C4-2B (cell line): ENCODE measurements at regions not wholly inside any gene's neighbourhood (a gene's known extent, or its start where the extent isn't known, plus 50 kb on each side); places are given as distances from the start of the nearest gene placed in this dataset.
"Not testable (repeated sequence)": the region's sequence is repeated elsewhere in the genome, so short reads cannot be mapped to it uniquely, and the experiment has no call there.

Experiments
- H3K27ac ChIP-seq: fragments of 450-650 bp; 2 replicates; pipeline ENCODE4 v1.5.1; 2017
- ZFX ChIP-seq: fragments of 450-650 bp; IDR thresholded peaks from 2 replicates; pipeline ENCODE4 v1.6.1; 2017
- TF ChIP-seq, protein P1 (sequence below): fragments of 450-650 bp; conservative IDR thresholded peaks from 2 replicates; pipeline ENCODE4 v1.5.1; 2017; ENCODE audit warnings: mild to moderate bottlenecking

DNA sequence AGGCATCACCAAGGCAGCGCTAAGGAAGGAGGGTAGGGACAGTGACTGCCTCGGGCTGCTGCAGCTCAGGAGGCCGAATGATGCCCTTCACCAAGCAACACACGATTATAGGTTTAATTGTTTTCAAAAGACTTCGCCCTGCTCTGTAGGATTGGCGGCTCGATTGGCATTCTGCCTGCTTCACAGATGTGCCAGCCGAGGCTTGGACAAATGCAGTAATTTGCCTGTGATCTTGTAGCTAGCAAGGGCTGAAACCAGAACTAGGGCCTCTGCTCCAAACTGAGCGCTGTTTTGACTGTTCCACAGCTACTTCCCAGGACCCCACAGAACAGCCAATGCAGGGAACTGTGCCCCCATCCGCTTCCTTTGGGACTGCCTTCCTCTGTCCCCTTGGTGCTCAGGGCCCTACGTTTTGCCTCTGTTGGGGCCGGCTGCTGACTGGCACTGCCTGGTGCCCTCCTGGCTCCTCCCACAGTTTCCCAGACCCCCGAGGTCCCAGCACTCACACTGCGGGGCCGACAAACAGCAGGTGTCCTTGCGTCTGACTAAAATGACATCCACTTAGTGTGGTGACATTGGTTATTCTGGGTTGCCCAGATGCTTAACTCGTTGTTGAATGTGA, 62.6 kb upstream of the EN2 start:
- TF ChIP-seq, protein P1, sequence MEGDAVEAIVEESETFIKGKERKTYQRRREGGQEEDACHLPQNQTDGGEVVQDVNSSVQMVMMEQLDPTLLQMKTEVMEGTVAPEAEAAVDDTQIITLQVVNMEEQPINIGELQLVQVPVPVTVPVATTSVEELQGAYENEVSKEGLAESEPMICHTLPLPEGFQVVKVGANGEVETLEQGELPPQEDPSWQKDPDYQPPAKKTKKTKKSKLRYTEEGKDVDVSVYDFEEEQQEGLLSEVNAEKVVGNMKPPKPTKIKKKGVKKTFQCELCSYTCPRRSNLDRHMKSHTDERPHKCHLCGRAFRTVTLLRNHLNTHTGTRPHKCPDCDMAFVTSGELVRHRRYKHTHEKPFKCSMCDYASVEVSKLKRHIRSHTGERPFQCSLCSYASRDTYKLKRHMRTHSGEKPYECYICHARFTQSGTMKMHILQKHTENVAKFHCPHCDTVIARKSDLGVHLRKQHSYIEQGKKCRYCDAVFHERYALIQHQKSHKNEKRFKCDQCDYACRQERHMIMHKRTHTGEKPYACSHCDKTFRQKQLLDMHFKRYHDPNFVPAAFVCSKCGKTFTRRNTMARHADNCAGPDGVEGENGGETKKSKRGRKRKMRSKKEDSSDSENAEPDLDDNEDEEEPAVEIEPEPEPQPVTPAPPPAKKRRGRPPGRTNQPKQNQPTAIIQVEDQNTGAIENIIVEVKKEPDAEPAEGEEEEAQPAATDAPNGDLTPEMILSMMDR = no peak
- no peak for TF ChIP-seq ZFX
- H3K27ac ChIP-seq = no peak overlapping the region

DNA sequence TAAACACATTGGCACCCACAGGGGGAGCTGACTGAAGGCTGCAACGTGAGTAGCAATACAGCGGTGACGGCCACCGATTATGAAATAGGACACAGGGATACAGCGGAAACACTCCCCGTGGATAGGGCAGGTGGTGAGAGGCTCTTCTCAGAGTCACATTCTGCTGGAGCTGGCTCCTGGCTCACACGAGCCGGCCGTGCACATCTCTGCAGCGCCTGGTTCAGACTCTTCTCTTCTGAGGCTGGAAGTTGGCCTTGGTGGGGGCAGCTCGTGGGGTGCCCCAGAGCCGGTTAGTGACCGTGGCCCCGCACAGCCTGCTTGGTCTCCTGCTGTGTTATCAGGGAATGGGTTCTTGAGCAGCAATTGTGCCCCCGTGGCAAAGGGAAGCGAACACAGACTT, 61.3 kb upstream of the EN2 start:
- no peak overlapping the region for H3K27ac ChIP-seq
- TF ChIP-seq, protein P1 = no peak
- TF ChIP-seq ZFX = no peak

DNA sequence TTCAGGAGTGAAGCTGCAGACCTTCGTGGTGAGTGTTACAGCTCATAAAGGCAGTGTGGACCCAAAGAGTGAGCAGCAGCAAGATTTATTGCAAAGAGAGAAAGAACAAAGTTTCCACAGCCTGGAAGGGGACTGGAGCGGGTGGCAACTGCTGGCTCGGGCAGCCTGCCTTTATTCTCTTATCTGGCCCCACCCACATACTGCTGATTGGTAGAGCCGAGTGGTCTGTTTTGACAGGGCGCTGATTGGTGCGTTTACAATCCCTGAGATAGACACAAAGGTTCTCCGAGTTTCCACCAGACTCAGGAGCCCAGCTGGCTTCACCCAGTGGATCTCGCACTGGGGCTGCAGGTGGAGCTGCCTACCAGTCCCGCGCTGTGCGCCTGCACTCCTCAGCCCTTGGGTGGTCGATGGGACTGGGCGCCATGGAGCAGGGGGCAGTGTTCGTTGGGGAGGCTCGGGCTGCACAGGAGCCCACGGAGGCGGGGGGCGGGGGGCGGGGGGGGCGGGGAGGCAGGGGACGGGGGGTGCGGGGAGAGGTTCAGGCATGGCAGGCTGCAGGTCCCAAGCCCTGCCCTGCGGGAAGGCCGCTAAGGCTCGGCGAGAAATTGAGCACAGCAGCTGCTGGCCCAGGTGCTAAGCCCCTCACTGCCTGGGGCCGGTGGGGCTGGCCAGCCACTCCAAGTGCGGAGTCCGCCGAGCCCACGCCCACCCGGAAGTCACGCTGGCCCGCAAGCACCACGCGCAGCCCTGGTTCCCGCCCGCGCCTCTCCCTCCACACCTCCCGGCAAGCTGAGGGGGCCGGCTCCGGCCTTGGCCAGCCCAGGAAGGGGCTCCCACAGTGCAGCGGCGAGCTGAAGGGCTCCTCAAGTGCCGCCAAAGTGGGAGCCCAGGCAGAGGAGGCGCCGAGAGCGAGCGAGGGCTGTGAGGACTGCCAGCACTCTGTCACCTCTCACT, 59.9 kb upstream of the EN2 start:
- not testable (repeated sequence) for H3K27ac ChIP-seq

DNA sequence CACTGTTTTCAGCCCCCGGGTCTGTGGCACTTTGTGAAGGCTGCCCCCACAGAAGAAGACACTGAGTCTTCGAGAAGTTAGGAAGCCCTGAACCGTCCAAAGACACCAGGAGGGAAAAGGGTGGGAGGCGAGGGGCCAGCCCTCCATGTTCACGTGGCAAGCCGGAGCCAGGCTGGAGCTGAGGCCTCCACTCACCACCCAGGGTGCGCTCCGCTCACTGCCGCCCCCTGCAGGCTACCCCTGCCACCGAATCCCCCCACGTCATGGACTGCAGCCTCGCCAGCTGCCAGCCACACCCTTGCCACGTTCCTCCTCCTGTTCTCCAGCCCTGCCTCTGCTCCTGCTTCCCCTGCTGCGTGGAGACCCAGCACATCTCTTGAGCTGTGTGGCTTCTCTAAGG, 59.0 kb upstream of the EN2 start:
- TF ChIP-seq, protein P1 = peak; percentile 66
- TF ChIP-seq ZFX = no peak
- H3K27ac ChIP-seq = no peak overlapping the region

DNA sequence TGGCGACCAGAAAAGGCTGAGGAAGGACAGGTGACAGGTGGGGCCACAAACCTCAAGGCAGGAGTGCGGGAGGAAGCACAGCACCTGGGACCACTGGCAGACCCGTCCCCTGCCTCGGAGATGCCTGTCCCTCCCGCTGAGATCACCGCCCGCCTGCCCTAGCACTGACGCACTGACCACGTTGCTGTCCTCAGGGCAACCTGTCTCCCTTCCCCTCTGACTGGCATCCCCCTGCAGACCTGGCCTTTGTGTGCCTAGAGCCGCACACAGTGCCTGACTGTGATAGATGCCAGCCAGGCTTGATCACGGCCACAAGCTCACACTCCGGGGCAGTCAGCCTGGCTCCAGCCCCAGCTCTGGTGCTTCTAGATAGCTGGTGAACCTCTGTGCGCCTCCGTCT, 58.4 kb upstream of the EN2 start:
- H3K27ac ChIP-seq = no peak overlapping the region
- no peak for TF ChIP-seq ZFX
- TF ChIP-seq, protein P1 = no peak

DNA sequence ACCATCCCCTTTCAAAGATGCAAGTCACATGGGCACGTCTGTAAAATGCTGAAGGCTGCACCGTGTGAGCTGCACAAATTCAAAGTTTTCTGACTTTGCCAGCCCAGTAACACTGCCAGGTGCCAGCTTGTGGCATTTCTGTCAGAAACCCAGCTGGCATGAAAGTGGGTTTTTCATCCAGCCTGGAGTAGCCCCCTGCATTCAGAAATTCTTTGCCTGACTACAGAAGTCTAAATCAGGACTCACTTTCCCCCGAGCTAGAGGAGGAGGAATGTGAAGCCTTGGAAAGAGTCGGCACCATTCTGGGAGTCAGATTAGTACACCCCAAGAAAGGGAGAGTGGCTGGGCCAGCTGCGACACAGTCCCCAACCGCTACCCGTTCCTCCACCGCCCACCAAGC, 56.7 kb upstream of the EN2 start:
- TF ChIP-seq ZFX = no peak
- TF ChIP-seq, protein P1 = no peak
- no peak overlapping the region for H3K27ac ChIP-seq

DNA sequence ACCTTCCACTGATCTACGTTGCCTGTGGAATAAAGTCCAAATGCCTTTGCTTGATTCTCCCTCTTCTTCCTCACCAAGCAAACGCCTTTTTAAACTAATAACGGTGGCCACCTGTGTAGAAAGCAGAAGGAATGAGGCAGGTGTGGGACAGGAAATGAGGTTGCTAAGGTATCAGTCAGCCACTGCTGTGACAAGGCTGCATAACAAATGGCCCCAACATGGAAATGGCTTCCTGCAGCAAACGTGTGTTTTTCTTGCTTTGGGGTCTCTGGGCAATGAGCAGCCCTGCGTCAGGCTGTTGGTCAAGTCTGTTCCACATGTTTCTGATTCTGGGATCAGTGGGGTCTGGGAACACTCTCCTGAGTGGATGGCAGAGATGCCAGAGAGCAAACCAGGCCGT, 56.0 kb upstream of the EN2 start:
- TF ChIP-seq, protein P1 = no peak
- TF ChIP-seq ZFX = no peak

More for the DNA sequence above, 56.0 kb upstream of the EN2 start:
- no peak overlapping the region for H3K27ac ChIP-seq
